IgD-negative memory B cell (primary cell): ENCODE measurements at regions not wholly inside any gene's neighbourhood (a gene's known extent, or its start where the extent isn't known, plus 50 kb on each side); places are given as distances from the start of the nearest gene placed in this dataset.

Experiments
- H3K27ac Mint-ChIP-seq, 3 donors: one replicate each; pipeline ENCODE4 v1.8.0; 2020 to 2022; ENCODE audit warnings: mild to moderate bottlenecking in 3 of 3, mixed read lengths in 3 of 3, moderate library complexity in 1 of 3
- H3K27me3 Mint-ChIP-seq: one replicate; pipeline ENCODE4 v1.8.0; 2021; ENCODE audit warnings: mixed read lengths
- H3K36me3 Mint-ChIP-seq: one replicate; pipeline ENCODE4 v1.8.0; 2020; ENCODE audit warnings: mild to moderate bottlenecking, mixed read lengths
- H3K4me1 Mint-ChIP-seq, 3 donors: one replicate each; pipeline ENCODE4 v1.8.0; 2020 to 2022; ENCODE audit warnings: mixed read lengths in 3 of 3, mild to moderate bottlenecking in 1 of 3
- H3K4me3 Mint-ChIP-seq, 4 donors: one replicate each; pipeline ENCODE4 v1.8.0; 2020 to 2022; ENCODE audit warnings: mild to moderate bottlenecking in 4 of 4, mixed read lengths in 4 of 4, moderate library complexity in 3 of 4
- H3K9me3 Mint-ChIP-seq, 3 donors: one replicate each; pipeline ENCODE4 v1.8.0; 2020 to 2021; ENCODE audit warnings: mixed read lengths in 3 of 3, mild to moderate bottlenecking in 1 of 3

DNA sequence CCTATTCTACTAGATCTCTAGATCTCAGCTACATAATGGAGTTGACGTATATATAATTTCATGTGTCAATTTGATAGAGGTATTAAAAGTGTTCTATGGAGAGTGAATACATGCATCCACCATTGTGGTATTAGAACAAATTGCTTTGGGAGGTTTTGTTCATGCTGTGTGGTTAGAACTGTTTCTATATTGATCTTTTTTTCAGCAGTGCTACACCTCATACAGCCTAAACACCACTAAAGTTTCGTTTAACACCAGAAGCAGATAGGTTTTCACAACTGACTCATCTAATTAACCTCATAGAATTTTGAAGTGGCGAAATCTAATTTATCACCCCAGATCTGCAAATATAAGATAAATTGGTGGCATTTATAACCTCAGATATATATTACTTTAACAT lies 269.4 kb upstream of the SEMA6A start:
- Mint-ChIP-seq H3K27ac (no peak overlapping the region), H3K27me3 (peaks cover 3% of the 10 kb centered on the region), H3K9me3 (peaks cover 0 to 5% (median under 1%) of the 10 kb centered on the region in 3 donors), H3K4me3 (no peak overlapping the region), H3K36me3 (peaks cover 2% of the 10 kb centered on the region), H3K4me1 (no peaks in the 10 kb centered on the region)

DNA sequence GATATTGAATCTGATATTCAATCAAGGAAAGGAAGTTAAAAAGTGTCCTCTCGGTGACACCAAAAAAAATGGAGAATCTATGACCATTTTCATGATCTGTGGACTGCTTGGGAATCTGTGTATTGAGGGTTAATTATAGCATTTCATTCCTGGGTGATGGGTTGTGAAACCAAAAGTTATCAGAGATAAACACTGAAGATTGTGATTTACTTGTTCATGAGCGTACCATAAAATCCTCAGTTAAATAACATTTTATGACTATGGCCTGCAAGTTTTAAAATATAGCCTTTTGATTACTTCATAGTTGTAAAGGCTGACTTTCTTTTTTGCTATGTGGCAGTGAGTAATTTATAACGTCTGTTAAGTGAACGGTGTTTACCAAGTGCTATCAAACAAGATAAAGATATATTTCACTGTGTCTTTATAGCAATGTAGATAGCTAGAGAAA lies 267.9 kb upstream of the SEMA6A start:
- H3K4me3 Mint-ChIP-seq: no peak overlapping the region
- no peak overlapping the region for H3K27ac Mint-ChIP-seq
- H3K9me3 Mint-ChIP-seq: peaks cover 0 to 5% (median 0%) of the 10 kb centered on the region in 3 donors
- no peaks in the 10 kb centered on the region for H3K4me1 Mint-ChIP-seq
- H3K36me3 Mint-ChIP-seq: peaks cover 2% of the 10 kb centered on the region
- peaks cover 3% of the 10 kb centered on the region for H3K27me3 Mint-ChIP-seq

DNA sequence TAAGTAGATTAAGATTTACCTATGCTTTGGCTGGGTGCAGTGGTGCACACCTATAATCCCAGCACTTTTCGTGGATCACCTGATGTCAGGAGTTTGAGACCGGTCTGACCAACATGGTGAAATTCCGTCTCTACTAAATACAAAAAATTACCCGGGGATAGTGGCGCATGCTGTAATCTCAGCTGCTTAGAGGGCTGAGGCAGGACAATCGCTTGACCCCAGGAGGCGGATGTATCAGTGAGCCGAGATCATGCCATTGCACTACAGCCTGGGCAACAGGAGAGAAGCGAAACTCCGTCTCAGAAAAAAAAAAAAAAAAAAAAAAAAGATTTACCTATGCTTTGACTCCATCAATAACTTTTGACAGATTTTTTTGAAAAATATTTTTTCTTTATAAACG lies 267.1 kb upstream of the SEMA6A start:
- Mint-ChIP-seq H3K36me3 (peaks cover 2% of the 10 kb centered on the region), H3K27ac (no peak overlapping the region), H3K9me3 (peaks cover 0 to 5% (median 0%) of the 10 kb centered on the region in 3 donors)

DNA sequence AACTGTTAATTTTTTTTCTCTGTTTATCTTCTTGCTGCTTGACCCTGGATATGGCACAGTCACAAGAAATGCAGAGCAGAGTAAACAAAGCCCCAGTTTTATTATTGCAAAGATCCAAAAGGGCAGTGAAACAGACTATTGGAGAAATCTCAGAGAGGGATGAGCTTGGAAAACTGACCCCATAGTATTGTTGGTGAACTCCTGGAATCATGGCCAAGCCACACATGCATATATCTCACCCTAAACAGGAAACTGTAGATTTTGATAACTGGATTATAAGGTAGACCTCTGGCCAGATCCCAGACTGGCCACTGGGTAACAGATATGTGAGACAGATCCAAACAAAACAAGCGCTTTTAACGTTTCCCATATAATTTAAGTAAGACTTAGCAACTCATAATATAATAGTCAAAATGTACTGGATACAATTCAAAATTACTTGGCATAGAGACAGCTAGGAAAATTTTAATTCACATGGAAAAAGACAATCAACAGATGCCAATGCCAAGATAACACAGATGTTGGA lies 263.5 kb upstream of the SEMA6A start:
- Mint-ChIP-seq H3K4me1 (no peaks in the 10 kb centered on the region), H3K27ac (no peak overlapping the region), H3K27me3 (peaks cover 1% of the 10 kb centered on the region), H3K9me3 (peaks cover 0 to 5% (median 0%) of the 10 kb centered on the region in 3 donors), H3K4me3 (no peak overlapping the region), H3K36me3 (no peaks in the 10 kb centered on the region)

More for the DNA sequence above, 267.1 kb upstream of the SEMA6A start:
- Mint-ChIP-seq H3K27me3 (peaks cover 4% of the 10 kb centered on the region), H3K4me3 (no peak overlapping the region), H3K4me1 (no peaks in the 10 kb centered on the region)

DNA sequence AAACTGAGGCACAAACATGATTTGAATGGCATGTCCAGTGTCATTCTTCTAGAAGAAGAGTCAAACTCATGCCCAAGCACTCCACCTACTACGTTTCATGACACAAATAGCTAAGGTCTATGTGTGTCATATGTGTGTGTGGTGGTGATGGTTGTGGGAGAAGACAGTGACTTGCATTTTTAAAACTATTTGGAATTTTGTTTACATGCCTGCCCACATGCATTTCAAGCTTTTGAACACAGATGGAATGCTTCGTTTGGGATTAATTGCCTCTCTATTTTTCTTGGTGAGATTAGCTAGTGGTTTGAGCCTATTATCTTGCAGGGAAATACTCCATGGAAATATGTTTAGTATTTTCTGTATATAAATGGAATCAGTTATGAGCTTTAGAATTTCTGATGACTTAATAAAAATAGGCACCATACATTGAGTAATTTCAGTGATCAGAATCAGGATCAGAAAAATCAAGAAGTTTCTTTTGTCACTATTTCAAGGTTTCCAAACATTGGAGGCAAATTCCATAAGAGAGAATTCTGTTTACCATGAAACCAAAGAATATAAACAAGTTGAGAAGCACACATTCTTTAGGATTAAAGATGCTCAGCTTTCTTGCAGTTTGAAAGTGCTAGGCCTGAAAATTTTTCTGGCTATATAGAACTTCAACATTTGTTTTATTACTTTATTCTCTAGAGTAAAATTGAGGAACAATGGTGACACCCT lies 260.3 kb upstream of the SEMA6A start:
- H3K9me3 Mint-ChIP-seq: peaks cover 0 to 4% (median 0%) of the 10 kb centered on the region in 3 donors
- H3K4me3 Mint-ChIP-seq: no peak overlapping the region
- no peaks in the 10 kb centered on the region for H3K36me3 Mint-ChIP-seq
- H3K4me1 Mint-ChIP-seq: no peaks in the 10 kb centered on the region
- no peak overlapping the region for H3K27ac Mint-ChIP-seq
- peaks cover 1% of the 10 kb centered on the region for H3K27me3 Mint-ChIP-seq

DNA sequence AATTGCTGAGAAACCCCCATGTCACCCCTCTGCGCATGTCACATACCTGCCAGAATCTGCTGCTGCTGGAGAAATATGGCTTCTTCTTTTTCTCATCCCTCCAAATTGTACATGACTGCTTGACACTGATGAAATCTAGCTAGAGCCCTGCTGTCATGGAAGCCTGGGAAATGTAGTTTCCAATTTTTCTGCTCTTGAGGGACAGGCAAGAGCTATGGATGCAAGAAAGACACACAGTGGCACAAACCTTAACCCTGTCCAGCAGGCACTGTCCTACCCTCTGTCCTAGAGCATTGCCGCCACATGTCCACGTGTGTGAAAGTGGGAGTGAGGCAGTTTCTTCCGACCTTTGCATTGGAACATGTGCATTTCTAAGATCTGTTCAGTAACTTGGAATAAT lies 255.5 kb upstream of the SEMA6A start:
- H3K4me3 Mint-ChIP-seq: no peak overlapping the region
- H3K4me1 Mint-ChIP-seq: no peaks in the 10 kb centered on the region
- no peak overlapping the region for H3K27ac Mint-ChIP-seq
- H3K27me3 Mint-ChIP-seq: no peaks in the 10 kb centered on the region
- H3K9me3 Mint-ChIP-seq: peaks cover 0 to 1% (median 0%) of the 10 kb centered on the region in 3 donors
- H3K36me3 Mint-ChIP-seq: no peaks in the 10 kb centered on the region

DNA sequence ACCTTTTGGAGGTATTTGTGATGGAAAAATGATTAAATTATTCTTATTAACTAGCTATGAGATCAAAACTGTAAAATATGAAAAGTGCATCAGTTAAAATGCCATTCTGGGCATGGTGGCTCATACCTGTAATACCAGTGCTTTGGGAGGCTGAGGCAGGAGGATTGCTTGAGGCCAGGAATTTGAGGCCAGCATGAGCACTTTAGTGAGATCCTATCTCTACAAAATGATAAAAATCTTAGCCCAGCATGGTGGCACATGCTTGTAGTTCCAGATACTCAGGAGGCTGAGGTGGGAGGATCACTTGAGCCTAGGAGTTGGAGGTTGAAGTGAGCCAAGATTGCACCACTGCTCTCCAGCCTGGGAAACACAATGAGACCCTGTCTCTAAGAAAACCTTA lies 252.5 kb upstream of the SEMA6A start:
- Mint-ChIP-seq H3K4me3 (no peak overlapping the region), H3K27ac (no peak overlapping the region), H3K9me3 (peaks cover 0 to 3% (median 0%) of the 10 kb centered on the region in 3 donors)

DNA sequence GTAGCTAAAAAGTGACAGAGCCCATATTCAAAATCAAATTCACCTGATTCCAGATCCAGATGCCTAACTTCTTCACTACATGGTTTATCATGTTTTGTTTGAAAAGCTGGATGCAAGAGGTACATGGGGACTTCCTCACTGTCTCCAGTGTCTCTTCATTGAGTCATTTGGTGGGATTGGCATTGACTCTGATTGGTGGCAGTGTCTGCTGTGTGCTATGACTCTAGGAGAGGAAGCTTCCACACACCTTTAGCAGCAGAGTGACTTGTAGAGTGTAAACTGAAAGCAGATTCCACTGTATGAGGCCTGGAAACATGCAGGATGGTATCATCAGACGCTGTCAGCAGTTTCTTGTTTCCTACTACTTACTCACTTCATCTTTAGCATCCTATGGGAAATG lies 250.9 kb upstream of the SEMA6A start:
- no peaks in the 10 kb centered on the region for H3K27me3 Mint-ChIP-seq
- H3K4me3 Mint-ChIP-seq: no peak overlapping the region
- H3K4me1 Mint-ChIP-seq: no peaks in the 10 kb centered on the region
- H3K36me3 Mint-ChIP-seq: no peaks in the 10 kb centered on the region
- H3K9me3 Mint-ChIP-seq: peaks cover 0 to 2% (median 0%) of the 10 kb centered on the region in 3 donors
- no peak overlapping the region for H3K27ac Mint-ChIP-seq

More for the DNA sequence above, 252.5 kb upstream of the SEMA6A start:
- H3K27me3 Mint-ChIP-seq: no peaks in the 10 kb centered on the region
- H3K4me1 Mint-ChIP-seq: no peaks in the 10 kb centered on the region
- no peaks in the 10 kb centered on the region for H3K36me3 Mint-ChIP-seq

DNA sequence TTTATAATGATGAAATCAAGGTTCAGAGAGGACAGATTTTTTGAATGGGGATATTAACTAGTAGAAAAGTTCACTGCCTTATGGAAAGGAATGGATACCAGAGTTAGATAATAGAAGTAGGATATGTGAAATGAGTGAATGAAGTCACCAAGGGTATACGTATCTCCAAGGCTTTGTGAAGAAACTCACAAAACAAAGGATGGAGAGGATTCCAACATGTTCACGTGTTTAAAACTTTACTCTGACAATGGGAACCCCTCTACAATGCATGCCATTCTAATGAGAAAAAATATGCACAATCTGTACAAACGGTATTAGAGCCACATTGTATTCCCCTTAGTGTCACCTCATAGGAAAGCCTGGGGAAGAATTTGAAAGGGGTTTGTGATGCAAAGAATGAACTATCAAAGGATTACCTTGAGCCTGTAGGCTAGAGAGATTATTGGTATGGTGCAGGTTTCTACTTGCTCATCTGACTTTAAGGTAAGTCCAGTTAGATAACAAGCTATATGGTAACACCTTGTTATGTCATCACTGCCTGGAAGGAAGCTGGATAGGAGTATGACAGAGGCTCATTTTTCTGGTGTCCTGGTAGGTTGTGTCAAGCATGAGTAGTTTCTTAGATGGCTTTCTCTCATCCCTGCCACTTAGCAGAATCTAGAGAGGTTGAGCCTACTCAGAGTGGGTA lies 250.3 kb upstream of the SEMA6A start:
- no peaks in the 10 kb centered on the region for H3K36me3 Mint-ChIP-seq
- no peak overlapping the region for H3K27ac Mint-ChIP-seq
- H3K4me3 Mint-ChIP-seq: no peak overlapping the region
- peaks cover 0 to 2% (median 0%) of the 10 kb centered on the region in 3 donors for H3K9me3 Mint-ChIP-seq
- no peaks in the 10 kb centered on the region for H3K4me1 Mint-ChIP-seq
- H3K27me3 Mint-ChIP-seq: no peaks in the 10 kb centered on the region

DNA sequence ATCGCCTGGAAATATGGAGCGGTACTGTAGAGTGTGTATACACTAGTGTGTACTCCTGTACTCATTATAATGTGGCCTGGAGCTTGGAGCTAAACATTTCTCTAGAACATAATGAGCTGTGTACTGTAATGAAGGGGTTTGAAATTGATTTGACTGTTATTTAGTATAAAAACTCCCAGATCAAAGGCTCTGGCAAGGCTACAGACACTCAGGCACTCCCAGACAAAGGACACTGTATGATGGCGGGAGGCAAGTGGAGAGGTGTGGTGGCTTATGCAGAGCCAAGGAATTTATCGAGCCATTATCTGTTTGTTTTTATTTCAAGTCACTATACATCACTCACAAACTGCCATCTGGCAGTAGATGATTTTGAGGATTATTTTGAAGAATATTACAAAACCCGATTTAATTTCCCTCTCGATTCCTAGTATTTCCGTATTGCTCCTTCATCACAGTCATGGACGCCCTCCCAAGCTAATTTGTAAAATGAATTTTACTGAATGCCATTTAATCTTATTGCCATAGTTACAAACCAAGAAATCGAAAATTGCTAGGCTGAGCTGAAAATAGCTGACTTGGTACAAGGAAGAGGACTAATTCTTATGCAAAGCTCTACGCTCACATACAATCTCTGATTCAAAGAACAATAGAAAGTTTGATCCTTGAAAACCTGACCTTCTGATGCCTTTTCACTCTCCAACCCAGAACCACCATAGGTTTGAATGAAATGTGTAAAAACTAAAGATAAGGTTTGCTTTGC lies 240.2 kb upstream of the SEMA6A start:
- no peak overlapping the region for H3K4me3 Mint-ChIP-seq
- H3K27me3 Mint-ChIP-seq: no peaks in the 10 kb centered on the region
- H3K36me3 Mint-ChIP-seq: no peaks in the 10 kb centered on the region
- H3K4me1 Mint-ChIP-seq: no peaks in the 10 kb centered on the region
- no peak overlapping the region for H3K27ac Mint-ChIP-seq
- peaks cover 0 to 2% (median 1%) of the 10 kb centered on the region in 3 donors for H3K9me3 Mint-ChIP-seq

DNA sequence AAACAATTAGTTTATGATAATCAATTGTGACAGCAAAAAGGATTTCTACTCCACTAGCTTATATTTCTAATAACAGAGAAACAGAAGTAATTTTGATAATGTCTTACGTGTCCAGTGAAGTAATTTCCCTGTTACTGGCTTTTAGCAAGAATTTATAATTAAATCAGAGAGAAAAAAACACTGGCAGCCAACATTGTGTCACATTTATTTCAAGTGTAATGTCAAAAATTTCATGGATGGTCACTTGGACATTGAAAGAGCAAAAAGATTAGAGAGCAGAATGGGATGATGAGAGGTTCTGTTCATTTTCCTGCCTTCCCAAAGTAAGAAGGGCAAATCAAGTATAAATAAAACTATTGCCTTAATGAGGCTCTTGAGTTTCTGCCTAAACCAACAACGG lies 239.3 kb upstream of the SEMA6A start:
- Mint-ChIP-seq H3K36me3 (no peaks in the 10 kb centered on the region), H3K4me1 (no peaks in the 10 kb centered on the region), H3K27ac (no peak overlapping the region), H3K27me3 (no peaks in the 10 kb centered on the region), H3K9me3 (peaks cover 0 to 2% (median 1%) of the 10 kb centered on the region in 3 donors), H3K4me3 (no peak overlapping the region)

DNA sequence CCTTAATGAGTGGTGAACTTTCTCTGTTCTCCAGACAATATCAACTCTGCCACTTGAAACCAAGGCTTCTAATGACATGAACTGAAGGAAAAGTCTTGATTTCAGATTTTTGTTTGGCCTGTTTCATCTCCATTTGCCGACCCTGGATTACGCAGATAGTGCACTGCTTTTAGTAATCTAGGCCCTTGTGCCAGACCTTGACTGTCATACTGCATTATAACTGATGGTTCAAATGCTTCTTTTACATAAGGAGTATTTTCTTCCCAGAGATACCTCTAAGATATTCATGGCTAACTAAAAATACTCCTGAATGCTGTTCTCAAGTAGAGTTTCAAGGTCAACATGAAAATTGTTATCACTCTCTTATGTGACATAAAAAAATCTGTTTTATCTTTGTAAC lies 238.7 kb upstream of the SEMA6A start:
- Mint-ChIP-seq H3K9me3 (peaks cover 0 to 2% (median 1%) of the 10 kb centered on the region in 3 donors), H3K36me3 (no peaks in the 10 kb centered on the region), H3K4me1 (no peaks in the 10 kb centered on the region), H3K27me3 (no peaks in the 10 kb centered on the region), H3K4me3 (no peak overlapping the region), H3K27ac (no peak overlapping the region)

DNA sequence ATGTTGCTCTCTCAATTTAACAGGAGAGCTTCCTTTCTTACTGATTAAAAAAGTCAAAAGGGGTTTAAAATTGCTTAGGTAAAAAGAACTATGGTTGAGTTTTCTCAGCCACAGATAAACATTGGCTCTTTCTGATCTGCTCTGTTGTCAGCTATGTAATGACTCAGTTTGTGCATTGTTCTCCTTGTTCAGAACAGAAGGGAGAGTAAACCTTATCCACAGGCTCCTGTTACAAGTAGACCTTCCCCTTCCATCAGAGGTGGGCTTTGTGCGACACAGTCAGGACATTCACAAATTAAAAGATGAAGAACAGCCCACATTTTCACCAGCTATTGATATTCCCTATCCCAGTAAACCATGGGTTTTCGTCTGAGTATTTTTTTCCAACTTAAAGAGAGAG lies 236.3 kb upstream of the SEMA6A start:
- H3K4me1 Mint-ChIP-seq: no peaks in the 10 kb centered on the region
- H3K9me3 Mint-ChIP-seq: peaks cover 0 to 2% (median 1%) of the 10 kb centered on the region in 3 donors
- no peak overlapping the region for H3K4me3 Mint-ChIP-seq
- H3K36me3 Mint-ChIP-seq: no peaks in the 10 kb centered on the region
- no peak overlapping the region for H3K27ac Mint-ChIP-seq
- H3K27me3 Mint-ChIP-seq: no peaks in the 10 kb centered on the region

DNA sequence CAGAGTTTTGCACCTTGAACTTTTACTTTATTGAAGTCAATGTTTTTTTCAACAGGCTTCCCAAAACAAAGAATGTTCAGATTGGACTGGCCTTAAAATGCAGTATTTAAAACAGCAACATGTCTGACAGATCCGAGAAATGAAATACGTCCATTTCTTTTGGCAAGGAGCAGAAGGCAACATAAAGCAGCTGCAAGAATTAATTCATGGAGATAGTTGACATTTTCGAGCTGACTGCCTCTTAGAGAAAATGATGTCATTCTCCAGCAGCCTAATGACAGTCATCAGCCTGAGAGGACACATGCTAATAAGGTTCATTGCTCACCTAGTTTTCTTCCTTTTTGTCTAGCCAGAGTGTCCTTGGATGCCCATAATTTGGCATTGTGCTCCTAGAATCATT lies 232.2 kb upstream of the SEMA6A start:
- H3K4me3 Mint-ChIP-seq: no peak overlapping the region
- no peak overlapping the region for H3K27ac Mint-ChIP-seq
- peaks cover 0 to 3% (median 2%) of the 10 kb centered on the region in 3 donors for H3K9me3 Mint-ChIP-seq
- H3K27me3 Mint-ChIP-seq: peaks cover 1% of the 10 kb centered on the region
- no peaks in the 10 kb centered on the region for H3K36me3 Mint-ChIP-seq
- H3K4me1 Mint-ChIP-seq: no peaks in the 10 kb centered on the region

DNA sequence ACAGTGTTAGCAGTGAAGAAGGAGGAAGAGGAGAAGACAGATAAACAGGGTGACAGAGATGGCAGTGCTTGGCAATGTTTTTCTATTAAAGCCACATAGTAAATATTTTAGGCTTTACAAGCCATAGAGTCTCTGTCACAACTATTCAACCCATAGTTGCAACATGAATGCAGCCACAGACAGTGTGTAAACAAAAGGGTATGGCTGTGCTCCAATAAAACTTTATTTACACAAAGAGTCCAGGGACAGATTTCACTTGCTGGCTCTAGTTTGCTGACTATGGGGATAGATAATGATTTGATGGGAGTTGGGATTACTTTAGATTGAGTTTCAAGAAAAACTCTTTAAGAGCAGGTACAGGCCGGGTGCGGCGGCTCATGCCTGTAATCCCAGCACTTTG lies 224.8 kb upstream of the SEMA6A start:
- Mint-ChIP-seq H3K4me1 (no peaks in the 10 kb centered on the region), H3K27ac (no peak overlapping the region), H3K4me3 (no peak overlapping the region), H3K27me3 (no peaks in the 10 kb centered on the region), H3K36me3 (no peaks in the 10 kb centered on the region), H3K9me3 (no peaks in the 10 kb centered on the region)
